EH (cell line): ENCODE measurements at regions not wholly inside any gene's neighbourhood (a gene's known extent, or its start where the extent isn't known, plus 50 kb on each side); places are given as distances from the start of the nearest gene placed in this dataset.

Experiments used
- DNase-seq: peaks from one replicate; pipeline ENCODE4 v3.0.0-alpha.2; 2015; ENCODE audit warnings: low read depth

- DNase-seq = no peak
Observed at GRCh38 chr11:119473901-119474681, 51.1 kb upstream of the THY1 start.

- no peak for DNase-seq
Observed at GRCh38 chr11:119473226-119473625, 50.3 kb upstream of the THY1 start.

- no peak for DNase-seq
Observed at GRCh38 chr11:119472856-119473222, 49.9 kb upstream of the THY1 start.
